ENCODE measurements at regions not wholly inside any gene's neighbourhood (a gene's known extent, or its start where the extent isn't known, plus 50 kb on each side); places are given as distances from the start of the nearest gene placed in this dataset.

- no peak for DNase-seq (ENCODE audit: low spot score)
- Mint-ChIP-seq H3K27ac (no peak overlapping the region), H3K27me3 (ENCODE audit: insufficient read depth, low read depth) (peaks cover 7% of the 10 kb centered on the region), H3K9me3 (peaks cover 5% of the 10 kb centered on the region), H3K4me3 (no peak overlapping the region), H3K36me3 (no peaks in the 10 kb centered on the region), H3K4me1 (peaks cover 20% of the 10 kb centered on the region)
- H3K27me3 ChIP-seq, result no peaks in the 10 kb centered on the region
- no peaks in the 10 kb centered on the region for H3K9me3 ChIP-seq (ENCODE audit: low read depth)
- H3K4me3 ChIP-seq, result no peak overlapping the region
- no peak overlapping the region for H3K27ac ChIP-seq
- no peak overlapping the region for H3K9ac ChIP-seq
- no peaks in the 10 kb centered on the region for H3K79me2 ChIP-seq (ENCODE audit: low read depth)
- no peak overlapping the region for H2AFZ ChIP-seq (replicated peaks)
- no peak overlapping the region for H3K4me2 ChIP-seq
- no peaks in the 10 kb centered on the region for H3F3A ChIP-seq (ENCODE audit: low read depth)
- no peaks in the 10 kb centered on the region for H4K20me1 ChIP-seq (ENCODE audit: low read depth)
- TF ChIP-seq EZH2phosphoT487 (IDR thresholded peaks at IDR 0.05) (no peak), CTCF (IDR thresholded peaks at IDR 0.05) (no peak), EZH2 (IDR thresholded peaks at IDR 0.05) (no peak)
- H3K4me1 ChIP-seq, result peaks cover 9% of the 10 kb centered on the region
- H3K36me3 ChIP-seq, result no peaks in the 10 kb centered on the region
Observed at GRCh38 chr5:6253846-6254245, 124.5 kb downstream of the MED10 start.

GRCh38 chr5:6253281-6253680 lies 125.1 kb downstream of the MED10 start:
- Mint-ChIP-seq H3K36me3 (no peaks in the 10 kb centered on the region), H3K4me3 (no peak overlapping the region), H3K27me3 (ENCODE audit: insufficient read depth, low read depth) (peaks cover 6% of the 10 kb centered on the region), H3K4me1 (peaks cover 20% of the 10 kb centered on the region), H3K9me3 (peaks cover 5% of the 10 kb centered on the region), H3K27ac (no peak overlapping the region)
- Histone ChIP-seq H3K9ac (no peak overlapping the region), H3K27ac (no peak overlapping the region), H3K4me2 (no peak overlapping the region), H3K4me1 (peaks cover 9% of the 10 kb centered on the region), H3K27me3 (no peaks in the 10 kb centered on the region), H3K4me3 (no peak overlapping the region), H3K79me2 (ENCODE audit: low read depth) (no peaks in the 10 kb centered on the region), H3F3A (ENCODE audit: low read depth) (no peaks in the 10 kb centered on the region), H3K36me3 (no peaks in the 10 kb centered on the region), H2AFZ (replicated peaks) (no peak overlapping the region), H4K20me1 (ENCODE audit: low read depth) (no peaks in the 10 kb centered on the region), H3K9me3 (ENCODE audit: low read depth) (no peaks in the 10 kb centered on the region)
- DNase-seq (ENCODE audit: low spot score), result no peak
- TF ChIP-seq CTCF (IDR thresholded peaks at IDR 0.05) (no peak), EZH2phosphoT487 (IDR thresholded peaks at IDR 0.05) (no peak), EZH2 (IDR thresholded peaks at IDR 0.05) (no peak)

GRCh38 chr5:6252581-6252980 lies 125.8 kb downstream of the MED10 start:
- no peak for DNase-seq (ENCODE audit: low spot score)
- H3K4me3 ChIP-seq, result no peak overlapping the region
- Mint-ChIP-seq H3K27me3 (ENCODE audit: insufficient read depth, low read depth) (peaks cover 5% of the 10 kb centered on the region), H3K4me1 (peaks cover 20% of the 10 kb centered on the region), H3K9me3 (peaks cover 5% of the 10 kb centered on the region), H3K27ac (no peak overlapping the region), H3K36me3 (no peaks in the 10 kb centered on the region), H3K4me3 (no peak overlapping the region)
- H3F3A ChIP-seq (ENCODE audit: low read depth), result no peaks in the 10 kb centered on the region
- H4K20me1 ChIP-seq (ENCODE audit: low read depth), result no peaks in the 10 kb centered on the region
- TF ChIP-seq EZH2phosphoT487 (IDR thresholded peaks at IDR 0.05), result no peak
- H3K9me3 ChIP-seq (ENCODE audit: low read depth), result no peaks in the 10 kb centered on the region
- H2AFZ ChIP-seq (replicated peaks), result no peak overlapping the region
- no peaks in the 10 kb centered on the region for H3K79me2 ChIP-seq (ENCODE audit: low read depth)
- H3K27ac ChIP-seq, result no peak overlapping the region
- H3K4me1 ChIP-seq, result peaks cover 9% of the 10 kb centered on the region
- H3K36me3 ChIP-seq, result no peaks in the 10 kb centered on the region
- H3K9ac ChIP-seq, result no peak overlapping the region
- no peaks in the 10 kb centered on the region for H3K27me3 ChIP-seq
- H3K4me2 ChIP-seq, result no peak overlapping the region

- no peaks in the 10 kb centered on the region for H3K36me3 ChIP-seq
- H4K20me1 ChIP-seq (ENCODE audit: low read depth), result no peaks in the 10 kb centered on the region
- Mint-ChIP-seq H3K4me1 (peaks cover 20% of the 10 kb centered on the region), H3K9me3 (no peaks in the 10 kb centered on the region), H3K27ac (no peak overlapping the region), H3K36me3 (no peaks in the 10 kb centered on the region), H3K27me3 (ENCODE audit: insufficient read depth, low read depth) (peaks cover 2% of the 10 kb centered on the region), H3K4me3 (no peak overlapping the region)
- H3K9me3 ChIP-seq (ENCODE audit: low read depth), result no peaks in the 10 kb centered on the region
- peaks cover 9% of the 10 kb centered on the region for H3K4me1 ChIP-seq
- peak overlapping the region; percentile 13 for H3K4me2 ChIP-seq
- H3K9ac ChIP-seq, result no peak overlapping the region
- no peaks in the 10 kb centered on the region for H3F3A ChIP-seq (ENCODE audit: low read depth)
- no peak overlapping the region for H3K27ac ChIP-seq
- TF ChIP-seq EZH2phosphoT487 (IDR thresholded peaks at IDR 0.05) (no peak), CTCF (IDR thresholded peaks at IDR 0.05) (no peak), EZH2 (IDR thresholded peaks at IDR 0.05) (no peak)
- no peak overlapping the region for H2AFZ ChIP-seq (replicated peaks)
- no peaks in the 10 kb centered on the region for H3K79me2 ChIP-seq (ENCODE audit: low read depth)
- H3K4me3 ChIP-seq, result no peak overlapping the region
- peak; percentile 78 for DNase-seq (ENCODE audit: low spot score)
- no peaks in the 10 kb centered on the region for H3K27me3 ChIP-seq
Observed at GRCh38 chr5:6251565-6252102, 126.7 kb downstream of the MED10 start.

Data from neural progenitor cell (in vitro differentiated cells).